GM12891 (cell line): ENCODE measurements at regions not wholly inside any gene's neighbourhood (a gene's known extent, or its start where the extent isn't known, plus 50 kb on each side); places are given as distances from the start of the nearest gene placed in this dataset.

Experiments
- POLR2A ChIP-seq: IDR thresholded peaks from 2 replicates; pipeline ENCODE4 v1.6.1; 2011; ENCODE audit warnings: low read depth, low read length, control low read depth
- POLR2AphosphoS5 ChIP-seq: IDR thresholded peaks from 2 replicates; pipeline ENCODE4 v1.6.1; 2011; ENCODE audit warnings: low read depth, low read length, control low read depth

DNA sequence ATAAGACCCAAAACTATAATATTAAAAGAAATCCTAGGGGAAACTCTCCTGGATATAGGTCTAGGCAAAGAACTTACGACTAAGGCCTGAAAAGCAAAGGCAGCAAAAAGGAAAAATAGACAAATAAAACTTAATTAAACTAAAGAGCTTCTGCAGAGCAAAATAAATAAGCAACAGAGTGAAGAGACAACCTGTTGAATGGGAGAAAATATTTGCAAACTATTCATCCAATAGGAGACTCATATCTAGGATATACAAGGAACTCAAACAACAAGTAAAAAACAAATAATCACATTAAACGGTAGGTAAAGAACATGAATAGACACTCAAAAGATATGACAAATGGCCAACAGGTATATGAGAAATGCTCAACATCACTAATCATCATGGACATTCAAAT lies 318.6 kb downstream of the CSNK1G3 start:
- TF ChIP-seq POLR2A = no peak
- TF ChIP-seq POLR2AphosphoS5 = no peak
